ENCODE measurements at regions not wholly inside any gene's neighbourhood (a gene's known extent, or its start where the extent isn't known, plus 50 kb on each side); places are given as distances from the start of the nearest gene placed in this dataset.

DNA sequence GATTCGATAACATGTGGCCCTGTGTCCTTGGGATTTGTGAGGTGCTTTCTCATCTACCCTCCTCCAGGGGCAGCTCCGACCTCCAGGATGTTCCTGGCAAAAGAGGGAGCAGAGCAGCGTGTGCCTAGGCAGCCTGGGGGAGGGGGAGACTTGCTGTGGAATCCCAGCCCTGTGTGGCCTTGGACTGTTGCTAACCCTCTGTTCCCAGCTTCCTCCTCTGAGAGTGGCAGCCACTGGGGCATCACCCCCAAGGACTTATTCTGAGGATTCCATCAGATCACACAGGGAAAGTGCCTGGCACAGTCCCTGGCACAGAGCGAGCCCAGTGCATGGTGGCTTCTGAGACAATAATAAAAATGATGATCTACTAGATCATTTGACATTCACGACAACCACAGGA lies 265.1 kb upstream of the MVB12B start:
- no peaks in the 10 kb centered on the region for H3K36me3 ChIP-seq (ENCODE audit: control insufficient read depth in 1 of 2, insufficient read depth in 2 of 2, low read length in 2 of 2)
- BruUV-seq (replicated peaks): no TSS peak
- no peak overlapping the region for H3K9ac ChIP-seq (ENCODE audit: low read length)
- H3K27ac ChIP-seq (ENCODE audit: low read depth, low read length): no peak overlapping the region
- no peaks in the 10 kb centered on the region for H4K20me1 ChIP-seq (ENCODE audit: insufficient read depth)
- no peaks in the 10 kb centered on the region for H3K4me1 ChIP-seq (ENCODE audit: control insufficient read depth in 1 of 2, insufficient read depth in 2 of 2, low read length in 2 of 2)
- H3K9me2 ChIP-seq (ENCODE audit: insufficient read depth): no peaks in the 10 kb centered on the region
- ChIA-PET POLR2A (no interaction called here), RAD21 (ENCODE audit: low non-redundant PET in 1 of 2, low total read pairs in 2 of 2, uncharacterized antibody in 2 of 2, unreplicated experiment in 2 of 2) (no interaction called here), CTCF (no interaction called here)
- no peaks in the 10 kb centered on the region for H3K9me3 ChIP-seq (ENCODE audit: control insufficient read depth in 1 of 2, insufficient read depth in 1 of 2, low read depth in 1 of 2, low read length in 2 of 2)
- H3K79me2 ChIP-seq (ENCODE audit: insufficient read depth, low read length): no peaks in the 10 kb centered on the region
- ATAC-seq: no peak
- TF ChIP-seq CEBPB (IDR thresholded peaks at IDR 0.05; ENCODE audit: low read depth) (no peak), CBX3 (IDR thresholded peaks at IDR 0.05; ENCODE audit: low read depth) (no peak), EZH2 (IDR thresholded peaks at IDR 0.05) (no peak), EGR1 (IDR thresholded peaks at IDR 0.05; ENCODE audit: low read depth) (no peak)
- TF ChIP-seq, protein P1, sequence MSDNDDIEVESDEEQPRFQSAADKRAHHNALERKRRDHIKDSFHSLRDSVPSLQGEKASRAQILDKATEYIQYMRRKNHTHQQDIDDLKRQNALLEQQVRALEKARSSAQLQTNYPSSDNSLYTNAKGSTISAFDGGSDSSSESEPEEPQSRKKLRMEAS (IDR thresholded peaks at IDR 0.05): no peak
- H3K27me3 ChIP-seq (ENCODE audit: insufficient read depth, low read length): no peaks in the 10 kb centered on the region
- intact Hi-C loops (cut with micrococcal nuclease): no loop called here
- no peak overlapping the region for H2AFZ ChIP-seq (ENCODE audit: low read depth, low read length, poor library complexity, severe bottlenecking)
- H3K4me2 ChIP-seq (ENCODE audit: low read length): no peak overlapping the region
- DNase-seq (ENCODE audit: low read depth, low spot score): no peak
- H3K4me3 ChIP-seq (replicated peaks in 1 of 2; ENCODE audit: low read depth in 1 of 2, low read length in 2 of 2): no peak overlapping the region

DNA sequence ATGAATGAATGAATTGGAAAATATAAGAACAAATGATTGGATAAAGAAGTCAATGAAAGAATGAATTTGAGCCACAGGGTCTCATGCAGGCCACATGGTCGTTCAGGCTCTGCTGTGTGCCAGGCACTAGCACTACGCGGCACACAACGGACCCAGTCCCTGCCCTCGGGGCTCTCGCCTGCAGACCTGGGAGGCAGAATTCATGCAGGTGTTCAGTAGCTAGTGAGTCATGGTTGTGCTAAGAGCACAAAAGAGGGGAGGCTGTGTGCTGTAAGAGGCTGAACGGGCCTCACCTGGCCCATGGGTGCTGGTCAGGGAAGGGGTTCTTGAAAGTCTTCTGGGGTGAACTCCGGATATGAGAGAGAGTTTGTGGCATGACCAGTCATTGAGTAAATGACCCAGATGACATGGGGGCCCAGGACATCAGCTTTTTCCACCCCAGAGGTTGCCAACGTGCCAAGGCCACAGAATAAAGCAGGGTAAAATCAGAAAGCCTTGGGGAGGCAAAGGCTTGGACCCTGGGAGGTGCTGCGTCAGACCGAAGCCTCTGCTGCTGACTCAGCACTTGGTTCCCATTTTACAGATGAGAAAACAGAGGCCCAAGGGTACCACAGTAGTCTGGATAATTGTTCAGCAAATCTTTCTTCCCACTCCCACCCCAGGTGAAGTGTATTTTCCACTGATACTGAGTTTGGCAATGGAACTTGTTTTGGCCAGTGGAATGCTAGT lies 264.3 kb upstream of the MVB12B start:
- H3K27me3 ChIP-seq (ENCODE audit: insufficient read depth, low read length): no peaks in the 10 kb centered on the region
- ATAC-seq (no peak), DNase-seq (ENCODE audit: low read depth, low spot score) (no peak)
- intact Hi-C loops (cut with micrococcal nuclease): no loop called here
- H3K27ac ChIP-seq (ENCODE audit: low read depth, low read length): no peak overlapping the region
- no TSS peak for BruUV-seq (replicated peaks)
- H4K20me1 ChIP-seq (ENCODE audit: insufficient read depth): no peaks in the 10 kb centered on the region
- no peaks in the 10 kb centered on the region for H3K79me2 ChIP-seq (ENCODE audit: insufficient read depth, low read length)
- RAD21 ChIA-PET (ENCODE audit: low non-redundant PET in 1 of 2, low total read pairs in 2 of 2, uncharacterized antibody in 2 of 2, unreplicated experiment in 2 of 2): no interaction called here
- no peak overlapping the region for H3K4me2 ChIP-seq (ENCODE audit: low read length)
- H3K36me3 ChIP-seq (ENCODE audit: control insufficient read depth in 1 of 2, insufficient read depth in 2 of 2, low read length in 2 of 2): no peaks in the 10 kb centered on the region
- POLR2A ChIA-PET: no interaction called here
- no peak overlapping the region for H2AFZ ChIP-seq (ENCODE audit: low read depth, low read length, poor library complexity, severe bottlenecking)
- no peaks in the 10 kb centered on the region for H3K4me1 ChIP-seq (ENCODE audit: control insufficient read depth in 1 of 2, insufficient read depth in 2 of 2, low read length in 2 of 2)
- no peak overlapping the region for H3K4me3 ChIP-seq (replicated peaks in 1 of 2; ENCODE audit: low read depth in 1 of 2, low read length in 2 of 2)
- CTCF ChIA-PET: no interaction called here
- no peaks in the 10 kb centered on the region for H3K9me2 ChIP-seq (ENCODE audit: insufficient read depth)
- H3K9me3 ChIP-seq (ENCODE audit: control insufficient read depth in 1 of 2, insufficient read depth in 1 of 2, low read depth in 1 of 2, low read length in 2 of 2): no peaks in the 10 kb centered on the region
- no peak overlapping the region for H3K9ac ChIP-seq (ENCODE audit: low read length)
- TF ChIP-seq EGR1 (IDR thresholded peaks at IDR 0.05; ENCODE audit: low read depth) (no peak), ELF1 (IDR thresholded peaks at IDR 0.05; ENCODE audit: borderline replicate concordance, low read depth) (no peak), FOSL1 (IDR thresholded peaks at IDR 0.05; ENCODE audit: low read depth) (no peak), POLR2AphosphoS5 (IDR thresholded peaks at IDR 0.05; ENCODE audit: low read depth, low read length) (no peak), POLR2A (IDR thresholded peaks at IDR 0.05; ENCODE audit: borderline replicate concordance, extremely low read depth, insufficient read depth, insufficient read length) (no peak), SRF (IDR thresholded peaks at IDR 0.05; ENCODE audit: low read depth) (no peak), SP1 (IDR thresholded peaks at IDR 0.05; ENCODE audit: low read depth) (no peak), ZNF274 (IDR thresholded peaks at IDR 0.05; ENCODE audit: low read depth, low read length) (no peak), CEBPB (IDR thresholded peaks at IDR 0.05; ENCODE audit: low read depth) (no peak), YY1 (IDR thresholded peaks at IDR 0.05; ENCODE audit: extremely low read depth, insufficient replicate concordance, low read depth, low read length) (no peak), CBX3 (IDR thresholded peaks at IDR 0.05; ENCODE audit: low read depth) (no peak), SIN3A (IDR thresholded peaks at IDR 0.05; ENCODE audit: low read depth) (no peak), TCF7L2 (IDR thresholded peaks at IDR 0.05; ENCODE audit: borderline replicate concordance, extremely low read depth, insufficient read depth, insufficient read length) (no peak), ZFX (IDR thresholded peaks at IDR 0.05) (no peak)
- TF ChIP-seq, protein P1 (IDR thresholded peaks at IDR 0.05): no peak
- TF ChIP-seq, protein P2, sequence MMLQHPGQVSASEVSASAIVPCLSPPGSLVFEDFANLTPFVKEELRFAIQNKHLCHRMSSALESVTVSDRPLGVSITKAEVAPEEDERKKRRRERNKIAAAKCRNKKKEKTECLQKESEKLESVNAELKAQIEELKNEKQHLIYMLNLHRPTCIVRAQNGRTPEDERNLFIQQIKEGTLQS (IDR thresholded peaks at IDR 0.05): no peak
- TF ChIP-seq, protein P3, sequence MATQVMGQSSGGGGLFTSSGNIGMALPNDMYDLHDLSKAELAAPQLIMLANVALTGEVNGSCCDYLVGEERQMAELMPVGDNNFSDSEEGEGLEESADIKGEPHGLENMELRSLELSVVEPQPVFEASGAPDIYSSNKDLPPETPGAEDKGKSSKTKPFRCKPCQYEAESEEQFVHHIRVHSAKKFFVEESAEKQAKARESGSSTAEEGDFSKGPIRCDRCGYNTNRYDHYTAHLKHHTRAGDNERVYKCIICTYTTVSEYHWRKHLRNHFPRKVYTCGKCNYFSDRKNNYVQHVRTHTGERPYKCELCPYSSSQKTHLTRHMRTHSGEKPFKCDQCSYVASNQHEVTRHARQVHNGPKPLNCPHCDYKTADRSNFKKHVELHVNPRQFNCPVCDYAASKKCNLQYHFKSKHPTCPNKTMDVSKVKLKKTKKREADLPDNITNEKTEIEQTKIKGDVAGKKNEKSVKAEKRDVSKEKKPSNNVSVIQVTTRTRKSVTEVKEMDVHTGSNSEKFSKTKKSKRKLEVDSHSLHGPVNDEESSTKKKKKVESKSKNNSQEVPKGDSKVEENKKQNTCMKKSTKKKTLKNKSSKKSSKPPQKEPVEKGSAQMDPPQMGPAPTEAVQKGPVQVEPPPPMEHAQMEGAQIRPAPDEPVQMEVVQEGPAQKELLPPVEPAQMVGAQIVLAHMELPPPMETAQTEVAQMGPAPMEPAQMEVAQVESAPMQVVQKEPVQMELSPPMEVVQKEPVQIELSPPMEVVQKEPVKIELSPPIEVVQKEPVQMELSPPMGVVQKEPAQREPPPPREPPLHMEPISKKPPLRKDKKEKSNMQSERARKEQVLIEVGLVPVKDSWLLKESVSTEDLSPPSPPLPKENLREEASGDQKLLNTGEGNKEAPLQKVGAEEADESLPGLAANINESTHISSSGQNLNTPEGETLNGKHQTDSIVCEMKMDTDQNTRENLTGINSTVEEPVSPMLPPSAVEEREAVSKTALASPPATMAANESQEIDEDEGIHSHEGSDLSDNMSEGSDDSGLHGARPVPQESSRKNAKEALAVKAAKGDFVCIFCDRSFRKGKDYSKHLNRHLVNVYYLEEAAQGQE (IDR thresholded peaks at IDR 0.05; ENCODE audit: low read depth): no peak

All from HCT116 (cell line).